HG03354 (cell line): ENCODE measurements at regions not wholly inside any gene's neighbourhood (a gene's known extent, or its start where the extent isn't known, plus 50 kb on each side); places are given as distances from the start of the nearest gene placed in this dataset.

Experiments
- ATAC-seq: cut with Tn5 transposase; IDR thresholded peaks from one replicate; pipeline ENCODE4 v1.9.1; 2021; ENCODE audit warnings: mild to moderate bottlenecking; ENCODE audit not compliant: unreplicated experiment, poor library complexity, severe bottlenecking

DNA sequence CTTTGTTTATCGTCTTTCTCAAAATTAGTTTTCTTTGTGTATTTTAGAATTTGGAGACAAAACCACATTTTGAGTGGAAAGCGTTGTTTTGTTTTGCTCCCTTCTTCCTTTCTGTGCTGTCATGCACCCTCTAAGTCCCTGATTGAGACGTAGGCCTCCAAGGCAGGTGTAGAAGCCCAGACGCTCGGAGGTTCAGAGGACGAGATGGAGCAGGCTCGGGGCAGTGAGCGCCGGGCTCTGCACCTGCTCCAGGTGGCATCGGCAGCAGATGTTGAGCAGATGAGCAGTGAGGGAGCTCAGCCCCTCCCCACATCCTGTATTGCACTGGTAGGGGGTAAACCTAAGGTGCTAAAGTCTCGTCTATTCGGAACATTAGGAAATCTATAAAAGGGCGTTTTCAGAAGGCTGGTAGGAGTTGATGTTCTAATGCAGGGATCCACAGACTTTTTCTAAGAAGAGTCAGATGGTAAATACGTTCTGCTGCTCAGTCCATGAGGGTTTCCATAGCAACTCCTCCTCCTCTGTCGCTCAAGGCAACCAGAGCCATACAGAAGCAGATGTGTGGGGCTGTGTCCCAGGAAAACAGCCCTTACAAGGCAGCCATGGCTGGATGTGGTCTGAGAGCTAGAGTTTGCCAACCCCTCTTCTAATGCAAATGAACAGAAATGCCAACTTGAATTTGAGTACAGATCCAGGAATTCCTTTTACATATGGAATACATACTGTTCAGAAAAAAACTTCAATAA lies 724.2 kb downstream of the BRD1 start:
- ATAC-seq = no peak

DNA sequence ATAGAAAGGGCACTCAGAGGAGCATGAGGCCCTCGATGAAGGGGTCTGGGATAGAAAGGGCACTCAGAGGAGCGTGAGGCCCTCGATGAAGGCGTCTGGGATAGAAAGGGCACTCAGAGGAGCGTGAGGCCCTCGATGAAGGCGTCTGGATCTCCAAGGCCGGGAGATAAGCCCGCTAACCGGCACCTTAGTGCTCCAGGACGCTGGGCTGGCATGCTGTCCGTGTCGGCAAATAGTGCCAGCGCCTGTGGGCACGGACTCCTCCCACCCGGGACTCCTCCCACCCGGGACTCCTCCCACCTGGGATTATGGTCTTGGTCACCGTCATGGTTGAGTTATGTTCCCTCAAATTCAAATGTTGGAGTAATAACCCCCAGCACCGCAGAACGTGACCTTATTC lies 725.3 kb downstream of the BRD1 start:
- no peak for ATAC-seq

DNA sequence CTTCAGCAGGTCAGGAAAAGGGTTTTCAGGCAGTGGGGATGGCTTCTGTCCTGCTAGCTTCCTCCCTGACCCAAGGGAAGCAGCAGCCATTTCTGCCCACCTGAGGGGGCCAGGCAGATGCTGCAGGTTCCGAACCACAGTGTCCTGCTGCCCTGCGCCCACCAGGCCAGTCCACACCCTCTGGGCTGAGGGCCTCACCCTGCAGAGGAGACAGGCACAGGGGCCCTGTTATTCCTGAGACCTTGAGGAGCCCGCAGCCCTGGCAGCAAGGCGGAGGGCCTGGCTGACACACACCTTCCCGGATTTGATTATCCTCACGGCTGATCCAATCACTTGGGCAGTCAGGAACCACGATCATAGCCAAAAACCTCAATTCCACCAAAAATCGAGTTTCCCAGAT lies 725.8 kb downstream of the BRD1 start:
- ATAC-seq = no peak

DNA sequence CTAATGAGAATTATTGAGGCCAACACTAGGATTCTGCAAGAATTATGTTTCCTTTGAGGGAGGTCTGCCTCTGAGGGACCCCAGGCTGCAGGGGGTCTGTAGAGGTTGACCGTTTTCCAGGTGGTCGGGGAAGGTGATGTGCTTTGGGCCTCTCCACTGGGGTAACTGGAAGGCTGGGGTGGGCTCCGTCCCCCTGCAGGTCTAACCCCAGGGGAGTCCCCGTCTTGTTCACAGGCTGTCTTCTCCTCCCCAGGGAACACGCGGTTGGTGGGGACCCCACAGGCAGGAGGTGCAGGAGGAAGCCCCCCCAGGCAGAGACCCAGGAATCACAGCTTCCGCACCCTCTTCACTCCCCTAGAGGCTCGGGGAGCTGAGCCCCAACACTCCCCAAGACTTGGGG lies 726.4 kb downstream of the BRD1 start:
- ATAC-seq = no peak

DNA sequence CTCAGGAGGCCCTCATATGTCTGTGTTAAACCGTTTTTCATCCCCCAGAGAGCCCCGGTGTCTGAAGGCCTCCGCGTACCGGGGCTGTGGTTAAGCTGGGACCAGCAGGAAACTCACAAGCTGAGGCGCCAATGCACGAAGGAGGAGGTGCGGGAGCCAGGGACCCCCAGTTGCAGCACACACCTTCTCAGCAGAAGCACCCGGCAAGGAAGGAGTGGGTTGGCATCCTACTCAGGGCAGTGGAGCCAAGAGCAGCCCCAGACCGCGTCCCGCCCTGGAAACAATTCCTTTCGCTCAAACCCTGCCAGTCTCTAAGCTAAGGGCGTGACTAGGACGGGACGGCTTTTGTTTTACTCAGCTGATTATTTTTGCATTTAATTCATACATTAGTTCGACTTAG lies 726.9 kb downstream of the BRD1 start:
- ATAC-seq = no peak

DNA sequence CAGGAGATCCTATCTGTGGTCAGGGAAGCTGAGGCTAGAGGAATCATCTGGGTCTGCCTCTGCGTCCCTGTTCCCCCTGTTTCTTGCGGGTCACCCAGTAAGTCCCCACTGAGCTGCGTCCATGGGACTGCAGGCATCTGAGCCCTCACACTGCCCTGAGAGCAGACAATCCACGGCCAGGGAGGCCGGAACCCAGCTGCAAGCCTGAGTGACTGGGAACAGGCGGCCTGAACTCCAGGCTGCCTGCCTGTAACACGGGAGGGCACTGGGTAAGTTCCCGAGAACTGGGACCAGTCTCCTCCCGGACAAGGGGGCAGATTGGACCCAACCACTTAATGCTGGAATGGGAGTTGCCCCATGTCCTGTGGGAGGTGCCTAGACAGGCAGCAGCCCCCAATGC lies 727.4 kb downstream of the BRD1 start:
- no peak for ATAC-seq

DNA sequence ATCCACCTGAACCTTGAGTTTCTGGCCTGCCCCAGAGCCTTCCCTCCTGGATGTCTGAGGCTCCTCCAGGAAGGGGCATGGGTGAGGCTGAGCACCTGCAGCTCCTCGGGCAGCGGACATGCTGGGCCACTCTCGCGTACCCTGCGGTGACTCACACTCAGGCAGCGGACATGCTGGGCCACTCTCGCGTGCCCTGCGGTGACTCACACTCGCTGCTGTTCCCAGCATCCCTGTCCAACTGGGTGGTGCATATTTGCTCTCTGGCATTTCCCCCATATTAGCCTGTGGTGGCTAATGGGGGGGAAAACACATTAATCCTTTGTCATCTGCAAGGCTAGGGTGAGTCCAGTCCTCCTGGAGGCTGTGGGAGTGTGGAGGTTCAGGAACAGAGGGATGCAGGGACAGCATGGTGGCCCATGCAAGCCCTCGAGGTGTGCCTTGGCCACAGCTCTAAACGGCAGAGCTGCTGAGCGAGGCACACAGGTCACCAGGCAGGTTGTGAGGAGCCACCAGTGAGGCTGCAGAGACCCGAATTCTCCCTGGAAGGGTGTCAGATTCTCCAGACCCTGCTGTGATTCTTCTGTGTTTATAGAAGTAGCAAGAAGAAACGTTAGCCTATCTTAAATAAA lies 728.1 kb downstream of the BRD1 start:
- no peak for ATAC-seq

DNA sequence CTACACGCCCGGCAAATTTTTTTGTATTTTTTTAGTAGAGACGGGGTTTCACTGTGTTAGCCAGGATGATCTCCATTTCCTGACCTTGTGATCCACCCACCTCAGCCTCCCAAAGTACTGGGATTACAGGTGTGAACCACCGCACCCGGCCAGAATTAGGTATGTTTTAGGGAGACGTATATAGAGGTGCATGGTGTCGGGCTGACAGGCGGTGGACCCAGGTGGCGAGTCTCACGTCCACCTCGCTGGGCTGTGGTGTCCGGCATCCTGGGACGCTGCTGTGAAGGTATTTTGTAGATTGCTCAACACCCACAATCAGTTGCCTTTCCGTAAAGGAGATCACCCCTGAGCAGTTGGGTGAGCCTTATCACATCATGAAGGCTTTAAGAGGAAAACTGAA lies 728.6 kb downstream of the BRD1 start:
- no peak for ATAC-seq

DNA sequence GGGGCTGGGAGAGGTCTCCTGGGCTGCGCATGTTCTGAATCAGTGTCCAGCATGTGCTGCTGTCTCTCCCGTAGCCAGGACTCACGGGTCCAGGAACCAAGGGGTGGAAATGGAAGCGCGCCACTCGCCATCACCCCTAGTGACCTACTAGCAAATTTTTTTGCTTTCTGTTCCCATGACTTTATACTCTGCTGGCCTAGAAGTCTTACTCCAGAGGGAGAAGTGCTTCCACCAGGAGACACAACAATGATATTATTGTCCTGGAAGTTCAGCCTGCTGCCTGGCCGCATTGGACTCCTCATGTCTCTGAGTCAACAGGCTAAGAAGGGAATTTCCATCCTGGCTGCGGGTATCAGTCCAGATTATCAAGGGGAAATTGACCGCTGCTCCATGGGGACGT lies 729.7 kb downstream of the BRD1 start:
- ATAC-seq = no peak

DNA sequence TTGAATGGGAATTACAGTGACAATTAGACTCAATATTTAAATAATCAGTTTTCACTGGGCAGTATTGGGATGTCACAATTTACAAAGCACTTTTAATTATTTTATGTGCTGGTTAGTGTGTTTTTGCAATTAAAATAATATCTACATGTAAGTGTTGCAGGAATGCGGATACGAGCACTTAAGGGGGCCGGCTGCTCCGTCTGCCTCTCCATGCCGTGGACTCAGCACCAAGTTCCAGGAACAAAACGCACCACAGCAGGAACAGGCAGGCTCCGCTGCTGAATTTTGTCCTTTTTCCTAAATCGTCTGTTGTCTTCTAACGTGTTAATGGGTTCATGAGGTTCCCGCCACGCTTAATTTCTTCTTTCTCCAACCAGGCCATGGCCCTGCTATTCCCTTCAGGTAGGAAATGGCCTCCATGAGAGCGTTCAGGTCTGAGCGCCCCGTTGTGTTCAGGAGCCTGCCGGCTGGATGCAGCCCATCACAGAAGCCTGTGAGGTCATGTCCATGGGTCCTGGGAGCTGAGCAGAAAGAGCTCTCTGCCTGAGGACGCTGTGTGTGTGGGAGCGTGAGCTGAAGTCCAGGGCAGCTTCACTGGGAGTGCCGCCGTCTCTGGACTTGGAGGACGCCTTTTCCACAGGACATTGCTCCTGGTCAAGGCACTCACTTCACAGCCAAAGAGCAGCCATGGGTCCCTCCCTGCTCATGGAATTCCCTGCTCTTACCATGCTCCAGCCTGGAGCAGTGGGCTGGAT lies 730.3 kb downstream of the BRD1 start:
- ATAC-seq = no peak

DNA sequence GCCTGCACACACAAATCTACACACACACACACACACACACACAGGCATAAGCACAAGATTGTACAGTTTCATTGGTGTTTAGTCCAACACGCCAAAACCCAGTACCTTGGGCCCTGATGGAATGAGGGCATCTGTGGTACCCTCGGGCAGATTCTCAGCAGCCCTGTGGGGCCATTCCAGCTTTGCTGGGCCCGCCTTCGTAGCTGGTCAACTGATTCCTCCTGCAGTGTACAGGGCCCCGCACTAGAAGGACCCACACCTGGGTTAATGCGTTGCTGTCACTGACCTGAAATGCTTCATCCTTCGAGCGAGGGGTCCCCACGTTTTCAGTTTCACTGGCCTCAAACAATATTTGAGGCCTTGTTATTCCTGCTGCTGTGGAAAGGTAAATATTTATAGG lies 731.2 kb downstream of the BRD1 start:
- no peak for ATAC-seq

DNA sequence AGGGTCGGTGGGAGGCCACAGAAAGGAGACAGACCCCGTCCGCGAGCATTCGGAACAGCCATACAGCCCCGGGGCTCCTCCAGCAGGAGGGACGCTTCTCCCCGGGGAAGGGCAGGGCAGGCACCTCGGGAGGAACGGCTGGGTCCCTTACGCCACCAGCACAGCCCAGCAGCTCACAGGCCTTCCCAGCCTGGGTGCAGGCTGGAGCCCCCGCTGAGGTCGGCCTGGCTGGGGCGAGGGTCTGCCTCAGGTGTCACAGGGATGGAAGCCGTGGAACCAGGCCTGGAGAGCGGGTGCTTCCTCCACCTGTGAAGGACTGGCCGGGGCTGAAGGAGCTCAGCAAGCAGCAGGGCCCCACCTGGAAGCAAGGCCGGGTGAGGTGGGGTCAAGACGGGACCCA lies 732.3 kb downstream of the BRD1 start:
- no peak for ATAC-seq

DNA sequence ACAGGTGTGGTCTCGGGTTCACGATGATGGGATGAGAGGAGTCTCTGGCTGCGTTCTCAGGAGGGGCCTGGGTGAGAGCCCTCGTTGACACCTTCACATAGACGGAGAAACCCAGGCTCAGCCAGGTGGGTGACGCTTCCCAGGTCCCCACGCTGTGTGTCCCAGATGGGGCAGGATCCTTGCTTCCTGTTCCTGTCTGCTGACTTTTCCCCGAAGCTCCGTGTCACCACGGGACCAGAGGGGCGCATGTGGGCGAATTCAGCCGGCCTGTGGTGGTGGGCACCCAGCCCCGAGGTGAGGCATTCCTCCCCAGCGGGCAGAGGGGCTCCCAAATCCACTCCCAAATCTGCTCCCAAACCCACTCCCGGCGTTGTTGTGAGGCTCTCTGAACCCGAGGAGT lies 732.8 kb downstream of the BRD1 start:
- no peak for ATAC-seq

DNA sequence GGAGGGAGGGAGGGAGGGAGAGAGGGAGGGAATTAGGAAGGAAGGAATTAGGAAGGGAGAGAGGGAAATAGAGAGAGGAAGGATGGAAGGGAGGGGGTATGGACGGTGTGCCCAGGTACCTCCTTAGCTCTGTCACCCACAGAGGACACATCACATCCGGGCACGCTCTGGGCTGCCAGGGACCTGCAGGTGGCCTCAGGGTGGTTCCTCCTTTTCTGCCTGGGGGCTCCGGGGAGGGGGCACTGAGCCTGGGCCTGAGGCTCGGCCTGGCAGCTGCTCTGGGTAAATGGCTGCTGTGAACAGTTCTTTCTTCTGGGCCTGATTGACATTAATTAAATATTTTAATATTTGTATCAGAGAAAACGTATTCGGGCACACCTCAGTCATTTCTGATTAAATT lies 733.5 kb downstream of the BRD1 start:
- ATAC-seq = no peak

DNA sequence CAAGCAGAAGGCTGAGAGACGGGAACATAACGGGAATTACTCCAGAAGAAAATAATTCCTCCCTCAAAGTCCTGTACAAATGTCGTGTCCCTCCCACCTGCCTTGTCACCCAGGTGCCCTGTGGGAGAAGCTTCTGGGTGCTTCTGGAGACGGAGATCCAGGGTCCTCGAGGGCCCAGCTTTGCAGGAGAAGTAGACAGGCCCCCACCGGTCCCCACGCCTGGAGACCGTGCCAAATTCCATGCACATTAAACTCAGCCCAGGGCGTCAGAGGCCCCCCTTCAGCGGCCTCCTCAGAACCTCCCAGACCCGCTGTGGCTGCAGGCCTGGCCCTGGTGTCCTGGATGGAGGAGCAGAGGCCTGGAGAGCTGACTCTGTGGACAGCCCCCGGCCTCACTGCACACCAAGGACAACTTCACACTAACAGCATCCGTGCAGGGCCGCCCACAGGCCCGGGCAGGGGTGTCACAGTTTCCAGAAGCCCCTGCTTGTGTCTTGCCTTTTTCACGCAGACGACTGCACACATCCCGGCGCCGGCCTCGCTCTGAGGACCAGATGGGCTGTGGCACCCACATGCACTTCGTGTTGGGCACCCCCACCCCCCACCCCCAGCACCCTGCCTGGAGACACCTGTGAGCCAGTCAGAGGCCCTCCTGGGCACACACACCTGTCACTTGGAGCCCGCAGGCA lies 734.3 kb downstream of the BRD1 start:
- no peak for ATAC-seq

DNA sequence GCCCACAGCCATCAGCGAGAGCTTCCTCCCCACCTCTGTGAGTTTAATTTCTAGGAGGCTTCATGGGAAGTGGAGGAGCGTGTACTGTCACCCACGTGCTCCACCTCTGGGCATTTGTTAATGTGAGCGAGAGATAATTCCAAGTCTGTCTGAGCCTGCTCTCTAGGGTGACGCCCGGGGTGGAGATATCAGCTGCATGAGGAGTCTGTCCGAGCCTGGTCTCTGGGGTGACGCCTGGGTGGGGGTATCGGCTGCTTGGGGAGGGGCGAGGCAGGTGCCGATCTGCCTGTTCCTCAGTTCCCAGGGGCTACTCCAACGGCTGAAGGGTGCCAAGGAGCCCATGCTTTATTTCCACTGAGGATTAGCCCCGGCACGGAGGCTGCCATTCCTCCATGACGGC lies 735.0 kb downstream of the BRD1 start:
- ATAC-seq = no peak

DNA sequence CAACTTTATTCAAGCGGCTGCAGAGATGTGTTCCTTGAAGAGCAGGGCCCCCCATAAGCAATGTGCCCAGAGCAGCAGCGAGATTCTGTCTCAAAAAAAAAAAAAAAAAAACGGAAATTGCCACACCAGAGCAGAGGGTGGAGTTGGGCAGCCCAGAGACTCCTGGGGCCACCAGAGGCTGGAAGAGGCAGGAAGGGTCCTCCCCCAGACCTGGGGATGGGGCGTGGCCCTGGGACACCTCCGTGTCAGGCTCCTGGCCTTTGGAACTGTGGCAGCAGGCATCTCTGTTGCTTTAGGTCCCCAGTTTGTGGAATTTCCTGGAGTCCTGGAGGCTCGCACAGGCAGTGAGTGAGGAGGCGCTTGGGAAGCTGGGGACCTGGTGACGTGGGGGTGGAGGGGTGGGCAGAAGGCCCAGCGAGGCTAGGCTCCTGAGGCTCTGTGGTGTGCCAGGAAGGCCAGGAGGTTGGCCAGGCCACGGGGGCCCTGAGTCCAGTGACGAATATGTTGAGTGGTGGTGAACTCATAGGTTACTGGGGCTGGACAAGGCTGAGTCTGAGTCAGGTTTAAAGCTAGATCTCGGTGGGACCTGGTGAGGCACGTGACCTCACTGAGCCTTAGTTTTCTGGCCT lies 735.6 kb downstream of the BRD1 start:
- ATAC-seq = no peak

DNA sequence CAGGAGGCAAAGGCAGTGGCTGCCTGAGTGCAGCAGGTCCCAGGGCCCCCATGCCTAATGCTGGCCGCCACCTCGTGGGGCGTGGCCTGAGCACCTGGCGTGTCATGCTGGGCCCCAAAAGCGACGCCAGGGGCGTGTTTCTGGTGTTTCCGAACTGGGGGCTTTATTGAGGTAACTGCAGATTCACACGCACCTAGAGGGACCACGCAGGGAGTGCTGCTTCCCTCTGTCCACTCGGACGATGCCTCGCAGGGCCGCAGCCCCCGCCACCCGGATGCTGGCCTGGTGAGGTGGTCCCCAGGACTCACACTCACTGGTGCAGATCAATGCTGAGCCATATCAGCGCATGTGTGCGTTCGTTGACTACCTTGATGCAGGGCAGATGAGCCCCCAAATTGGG lies 736.2 kb downstream of the BRD1 start:
- no peak for ATAC-seq

DNA sequence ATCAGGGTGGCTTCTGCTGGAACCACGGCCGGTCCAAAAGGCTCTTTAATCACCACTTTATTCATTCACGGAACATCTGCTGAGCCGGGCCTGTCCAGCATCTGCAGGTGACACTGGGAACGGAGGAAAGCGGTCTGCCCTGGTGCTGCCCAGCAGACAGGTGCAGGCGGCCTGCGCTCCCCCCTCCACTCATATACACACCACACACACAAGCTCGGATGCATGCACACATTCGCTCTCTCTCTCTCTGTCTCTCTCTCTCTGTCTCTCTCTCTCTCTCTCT lies 736.9 kb downstream of the BRD1 start:
- no peak for ATAC-seq

DNA sequence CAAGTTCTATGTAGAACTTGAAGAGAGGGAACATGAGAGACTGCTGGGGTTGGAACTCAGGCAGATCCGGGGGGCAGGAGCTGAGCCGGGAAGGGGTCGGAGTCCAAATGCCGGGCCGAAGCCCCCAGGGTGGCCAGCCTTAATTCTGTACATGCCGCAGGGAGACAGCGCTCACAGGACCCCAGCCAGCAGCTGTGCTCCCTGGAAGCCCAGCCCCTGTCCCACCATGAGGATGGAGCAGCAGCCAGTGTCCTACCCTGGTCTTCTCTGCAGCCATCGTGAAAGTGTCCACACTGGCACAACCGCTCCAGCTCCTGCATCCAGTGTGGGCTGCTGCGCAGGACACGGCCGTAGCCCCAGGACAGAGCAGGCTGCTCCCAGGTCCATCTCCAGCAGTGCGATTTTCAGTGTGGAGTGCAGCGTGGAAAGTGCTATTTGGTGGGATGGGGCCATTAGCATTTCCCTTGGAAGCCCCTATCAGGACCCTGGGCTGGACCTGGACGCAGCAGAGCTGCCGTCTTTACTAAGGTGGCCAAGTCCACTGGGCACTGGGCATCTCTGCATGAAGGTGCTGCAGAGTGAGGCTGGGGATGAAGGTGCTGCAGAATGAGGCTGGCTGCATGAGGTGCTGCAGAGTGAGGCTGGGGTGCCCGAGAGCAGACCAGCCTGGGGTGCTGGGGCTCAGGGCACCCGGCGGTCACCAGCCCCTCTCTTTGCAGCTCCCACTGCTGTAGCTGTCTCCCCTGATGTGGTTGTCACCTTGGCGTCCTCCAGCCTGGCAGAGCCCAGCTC lies 737.4 kb downstream of the BRD1 start:
- no peak for ATAC-seq
